B cell (primary cell): ENCODE measurements at regions not wholly inside any gene's neighbourhood (a gene's known extent, or its start where the extent isn't known, plus 50 kb on each side); places are given as distances from the start of the nearest gene placed in this dataset.

Experiments used
- ATAC-seq: fragments of 200-7000 bp; cut with Tn5 transposase; one replicate; pipeline ENCODE4 v1.10.0; 2021; ENCODE audit warnings: low read depth, mild to moderate bottlenecking, moderate number of reproducible peaks, moderate library complexity
- CTCF ChIA-PET: fragments of 350-600 bp; sonication (Branson Sonifier 250); formaldehyde crosslinking; loops from one replicate; lab custom pipeline; 2021; ENCODE audit warnings: antibody characterized with exemption, inconsistent platforms; lab: Charles Lee
- POLR2A ChIA-PET: fragments of 350-600 bp; sonication (Branson Sonifier 250); formaldehyde crosslinking; loops from one replicate; lab custom pipeline; 2021; ENCODE audit warnings: antibody characterized with exemption; lab: Charles Lee
- DNase-seq: peaks from one replicate; pipeline ENCODE4 v3.0.0; 2013
- H2AFZ ChIP-seq: 2 replicates; pipeline ENCODE4 v1.6.1; 2012; ENCODE audit warnings: mild to moderate bottlenecking, low read depth, low read length; ENCODE audit not compliant: insufficient read depth, poor library complexity, severe bottlenecking
- H3K27ac ChIP-seq, 2 donors: 1 replicate in 1 of 2; 2 replicates in 1 of 2; pipeline ENCODE4 v1.5.1; 2012 to 2013; ENCODE audit warnings: low read length in 2 of 2, mild to moderate bottlenecking in 2 of 2, moderate library complexity in 1 of 2
- H3K27me3 ChIP-seq, 4 experiments: fragments of 200-600 bp in 1 of 4; sonication (generic) in 1 of 4; replicated peaks in 1 of 4; 1 replicate in 2 of 4; 2 replicates in 2 of 4; pipeline versions ENCODE4 v1.6.1 to v1.7.0; 2013 to 2016; ENCODE audit warnings: low read length in 3 of 4, mild to moderate bottlenecking in 2 of 4, mixed read lengths in 1 of 4, moderate library complexity in 1 of 4; ENCODE audit not compliant: insufficient read depth in 4 of 4, control insufficient read depth in 3 of 4; ENCODE audit errors: control extremely low read depth in 1 of 4
- H3K36me3 ChIP-seq, 2 experiments: replicated peaks in 1 of 2; 1 replicate in 1 of 2; 2 replicates in 1 of 2; pipeline versions ENCODE4 v1.6.1 to v1.7.1; 2013; ENCODE audit warnings: low read length in 1 of 2; ENCODE audit not compliant: insufficient read depth in 2 of 2, control insufficient read depth in 1 of 2; ENCODE audit errors: control extremely low read depth in 1 of 2, extremely low read depth in 1 of 2
- H3K4me1 ChIP-seq, 2 donors: fragments of 200-600 bp in 1 of 2; sonication (generic) in 1 of 2; 1 replicate in 1 of 2; 2 replicates in 1 of 2; pipeline versions ENCODE4 v1.5.1 to v1.6.1; 2013 to 2017; ENCODE audit warnings: low read length in 2 of 2; ENCODE audit not compliant: control insufficient read depth in 2 of 2, insufficient read depth in 2 of 2
- H3K4me2 ChIP-seq: replicated peaks from 2 replicates; pipeline ENCODE3; 2012; ENCODE audit warnings: mild to moderate bottlenecking, low read depth, low read length; ENCODE audit not compliant: poor library complexity, severe bottlenecking
- H3K4me3 ChIP-seq, 5 experiments: fragments of 200-600 bp in 1 of 5; sonication (generic) in 1 of 5; 1 replicate in 3 of 5; 2 replicates in 2 of 5; pipeline versions ENCODE4 v1.5.1 to v1.7.0; 2011 to 2016; ENCODE audit warnings: low read length in 4 of 5, mild to moderate bottlenecking in 4 of 5, low read depth in 2 of 5, control low read depth in 1 of 5, moderate library complexity in 1 of 5; ENCODE audit not compliant: insufficient read depth in 1 of 5; ENCODE audit errors: control extremely low read depth in 1 of 5, extremely low read depth in 1 of 5
- H3K79me2 ChIP-seq: fragments of 200-600 bp; sonication (generic); one replicate; pipeline ENCODE4 v1.6.0; 2016; ENCODE audit warnings: low read length; ENCODE audit not compliant: control insufficient read depth, insufficient read depth
- H3K9ac ChIP-seq: fragments of 200-600 bp; sonication (generic); 2 replicates; pipeline ENCODE4 v1.6.1; 2017; ENCODE audit warnings: mild to moderate bottlenecking, low read length, moderate library complexity
- H3K9me3 ChIP-seq, 3 donors: one replicate each; pipeline versions ENCODE4 v1.6.1 to v1.7.1; 2013; ENCODE audit warnings: low read length in 2 of 3; ENCODE audit not compliant: control insufficient read depth in 2 of 3, insufficient read depth in 1 of 3; ENCODE audit errors: control extremely low read depth in 1 of 3
- H4K20me1 ChIP-seq: 2 replicates; pipeline ENCODE4 v1.6.0; 2012; ENCODE audit warnings: mild to moderate bottlenecking, low read length; ENCODE audit not compliant: insufficient read depth, control insufficient read depth, poor library complexity, severe bottlenecking
- H3K27ac Mint-ChIP-seq: one replicate; pipeline ENCODE4 v1.8.0; 2021; ENCODE audit warnings: mixed read lengths
- H3K27me3 Mint-ChIP-seq: one replicate; pipeline ENCODE4 v1.8.0; 2021; ENCODE audit warnings: mixed read lengths
- H3K4me1 Mint-ChIP-seq: one replicate; pipeline ENCODE4 v1.8.0; 2021; ENCODE audit warnings: mixed read lengths
- H3K4me3 Mint-ChIP-seq: one replicate; pipeline ENCODE4 v1.8.0; 2021; ENCODE audit warnings: mixed read lengths
- H3K9me3 Mint-ChIP-seq: one replicate; pipeline ENCODE4 v1.8.0; 2022; ENCODE audit warnings: mixed read lengths; ENCODE audit not compliant: insufficient read depth
- CTCF ChIP-seq: fragments of 200-600 bp; IDR thresholded peaks from one replicate; pipeline ENCODE4 v1.8.0; 2022; ENCODE audit warnings: antibody characterized with exemption, mild to moderate bottlenecking
- EZH2 ChIP-seq: IDR thresholded peaks from 2 replicates; pipeline ENCODE4 v1.6.1; 2012; ENCODE audit warnings: borderline replicate concordance, low read depth, mild to moderate bottlenecking, moderate library complexity, low read length; ENCODE audit not compliant: insufficient read depth, poor library complexity, severe bottlenecking
- WGBS: methylation state at CpG from one replicate; pipeline ENCODE4 v1.1.5; 2013; ENCODE audit warnings: missing lambda C conversion rate; ENCODE audit not compliant: insufficient coverage; 5-methylcytosine and 5-hydroxymethylcytosine counted together
- intact Hi-C: fragments of 100-400 bp; cut with micrococcal nuclease; formaldehyde crosslinking; loops from one replicate; pipeline ENCODE4 v1.10.0; 2022

GRCh38 chr12:5123921-5124320 lies 80.2 kb downstream of the KCNA5 start:
- no peak for ATAC-seq
- Histone ChIP-seq H3K9ac (no peak overlapping the region), H4K20me1 (no peaks in the 10 kb centered on the region), H3K4me3 (no peak overlapping the region), H3K4me1 (no peaks in the 10 kb centered on the region), H3K79me2 (no peaks in the 10 kb centered on the region), H3K27me3 (peaks cover 0 to 2% (median 0%) of the 10 kb centered on the region in 4 experiments), H3K4me2 (no peak overlapping the region), H2AFZ (no peak overlapping the region), H3K27ac (no peak overlapping the region), H3K9me3 (no peaks in the 10 kb centered on the region), H3K36me3 (no peaks in the 10 kb centered on the region)
- Mint-ChIP-seq H3K9me3 (no peaks in the 10 kb centered on the region), H3K27ac (no peak overlapping the region), H3K4me3 (no peak overlapping the region), H3K4me1 (no peaks in the 10 kb centered on the region), H3K27me3 (peaks cover 13% of the 10 kb centered on the region)
- WGBS: 100% methylated on average over 2 of the region's 2 CpGs
- intact Hi-C loops: no loop called here
- POLR2A ChIA-PET: no interaction called here
- CTCF ChIA-PET: no interaction called here
- TF ChIP-seq EZH2: no peak
- DNase-seq: no peak

- Histone ChIP-seq H3K36me3 (no peaks in the 10 kb centered on the region), H3K27me3 (peaks cover 0 to 2% (median 0%) of the 10 kb centered on the region in 4 experiments), H4K20me1 (no peaks in the 10 kb centered on the region), H3K9me3 (no peaks in the 10 kb centered on the region), H2AFZ (no peak overlapping the region), H3K9ac (no peak overlapping the region), H3K4me1 (no peaks in the 10 kb centered on the region), H3K79me2 (no peaks in the 10 kb centered on the region), H3K27ac (no peak overlapping the region), H3K4me3 (no peak overlapping the region), H3K4me2 (no peak overlapping the region)
- H3K27me3 Mint-ChIP-seq: peaks cover 17% of the 10 kb centered on the region
- no peaks in the 10 kb centered on the region for H3K9me3 Mint-ChIP-seq
- ATAC-seq (no peak), DNase-seq (no peak)
- POLR2A ChIA-PET: no interaction called here
- no peak overlapping the region for H3K27ac Mint-ChIP-seq
- intact Hi-C loops: no loop called here
- H3K4me1 Mint-ChIP-seq: no peaks in the 10 kb centered on the region
- no peak overlapping the region for H3K4me3 Mint-ChIP-seq
- CTCF ChIA-PET: no interaction called here
- TF ChIP-seq EZH2 (no peak), CTCF (no peak)
These were observed 80.7 kb downstream of the KCNA5 start for GRCh38 chr12:5124401-5124800.
